ENCODE measurements at regions not wholly inside any gene's neighbourhood (a gene's known extent, or its start where the extent isn't known, plus 50 kb on each side); places are given as distances from the start of the nearest gene placed in this dataset.

GRCh38 chr3:189096092-189096491 lies 75.7 kb upstream of the TPRG1 start:
- Mint-ChIP-seq H3K36me3 (no peaks in the 10 kb centered on the region), H3K27me3 (ENCODE audit: low read depth) (no peaks in the 10 kb centered on the region), H3K9me3 (peaks cover 3% of the 10 kb centered on the region; the same call in 1 of the 2 replicates), H3K4me1 (no peaks in the 10 kb centered on the region), H3K4me3 (no peak overlapping the region), H3K27ac (no peak overlapping the region)
- CTCF ChIA-PET: no interaction called here
- TF ChIP-seq ZNF219 (CRISPR knock-in tag; IDR thresholded peaks at IDR 0.05; ENCODE audit: borderline replicate concordance): no peak
- POLR2A ChIA-PET: no interaction called here
- DNase-seq (ENCODE audit: low spot score) (no peak), ATAC-seq (no peak)

- H3K27ac Mint-ChIP-seq: no peak overlapping the region
- TF ChIP-seq SP1 (CRISPR knock-in tag; conservative IDR thresholded peaks at IDR 0.05) (no peak), TEAD4 (CRISPR knock-in tag; IDR thresholded peaks at IDR 0.05) (no peak), ZNF671 (CRISPR knock-in tag; IDR thresholded peaks at IDR 0.05) (no peak), ZNF317 (CRISPR knock-in tag; IDR thresholded peaks at IDR 0.05; ENCODE audit: borderline replicate concordance, low read depth) (no peak), JAZF1 (CRISPR knock-in tag; IDR thresholded peaks at IDR 0.05) (no peak), FOXJ3 (CRISPR knock-in tag; IDR thresholded peaks at IDR 0.05; ENCODE audit: borderline replicate concordance) (no peak), USF1 (CRISPR knock-in tag; IDR thresholded peaks at IDR 0.05) (no peak), ATF1 (CRISPR knock-in tag; IDR thresholded peaks at IDR 0.05) (no peak), ESRRA (CRISPR knock-in tag; IDR thresholded peaks at IDR 0.05; ENCODE audit: borderline replicate concordance) (no peak), NR2C2 (CRISPR knock-in tag; IDR thresholded peaks at IDR 0.05) (no peak), ZNF138 (CRISPR knock-in tag; conservative IDR thresholded peaks at IDR 0.05) (no peak), CREB1 (CRISPR knock-in tag; IDR thresholded peaks at IDR 0.05) (no peak), ZNF416 (CRISPR knock-in tag; IDR thresholded peaks at IDR 0.05) (no peak), ZNF219 (CRISPR knock-in tag; IDR thresholded peaks at IDR 0.05; ENCODE audit: borderline replicate concordance) (no peak), OVOL2 (CRISPR knock-in tag; IDR thresholded peaks at IDR 0.05; ENCODE audit: borderline replicate concordance) (no peak), ETV6 (CRISPR knock-in tag; IDR thresholded peaks at IDR 0.05) (no peak)
- TF ChIP-seq, protein P1, sequence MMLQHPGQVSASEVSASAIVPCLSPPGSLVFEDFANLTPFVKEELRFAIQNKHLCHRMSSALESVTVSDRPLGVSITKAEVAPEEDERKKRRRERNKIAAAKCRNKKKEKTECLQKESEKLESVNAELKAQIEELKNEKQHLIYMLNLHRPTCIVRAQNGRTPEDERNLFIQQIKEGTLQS (CRISPR knock-in tag; conservative IDR thresholded peaks at IDR 0.05): no peak
- TF ChIP-seq, protein P2, sequence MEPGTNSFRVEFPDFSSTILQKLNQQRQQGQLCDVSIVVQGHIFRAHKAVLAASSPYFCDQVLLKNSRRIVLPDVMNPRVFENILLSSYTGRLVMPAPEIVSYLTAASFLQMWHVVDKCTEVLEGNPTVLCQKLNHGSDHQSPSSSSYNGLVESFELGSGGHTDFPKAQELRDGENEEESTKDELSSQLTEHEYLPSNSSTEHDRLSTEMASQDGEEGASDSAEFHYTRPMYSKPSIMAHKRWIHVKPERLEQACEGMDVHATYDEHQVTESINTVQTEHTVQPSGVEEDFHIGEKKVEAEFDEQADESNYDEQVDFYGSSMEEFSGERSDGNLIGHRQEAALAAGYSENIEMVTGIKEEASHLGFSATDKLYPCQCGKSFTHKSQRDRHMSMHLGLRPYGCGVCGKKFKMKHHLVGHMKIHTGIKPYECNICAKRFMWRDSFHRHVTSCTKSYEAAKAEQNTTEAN (CRISPR knock-in tag; IDR thresholded peaks at IDR 0.05): no peak
- TF ChIP-seq, protein P3, sequence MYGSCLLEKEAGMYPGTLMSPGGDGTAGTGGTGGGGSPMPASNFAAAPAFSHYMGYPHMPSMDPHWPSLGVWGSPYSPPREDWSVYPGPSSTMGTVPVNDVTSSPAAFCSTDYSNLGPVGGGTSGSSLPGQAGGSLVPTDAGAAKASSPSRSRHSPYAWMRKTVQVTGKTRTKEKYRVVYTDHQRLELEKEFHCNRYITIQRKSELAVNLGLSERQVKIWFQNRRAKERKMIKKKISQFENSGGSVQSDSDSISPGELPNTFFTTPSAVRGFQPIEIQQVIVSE (CRISPR knock-in tag; IDR thresholded peaks at IDR 0.05; ENCODE audit: borderline replicate concordance): no peak
- TF ChIP-seq, protein P4, sequence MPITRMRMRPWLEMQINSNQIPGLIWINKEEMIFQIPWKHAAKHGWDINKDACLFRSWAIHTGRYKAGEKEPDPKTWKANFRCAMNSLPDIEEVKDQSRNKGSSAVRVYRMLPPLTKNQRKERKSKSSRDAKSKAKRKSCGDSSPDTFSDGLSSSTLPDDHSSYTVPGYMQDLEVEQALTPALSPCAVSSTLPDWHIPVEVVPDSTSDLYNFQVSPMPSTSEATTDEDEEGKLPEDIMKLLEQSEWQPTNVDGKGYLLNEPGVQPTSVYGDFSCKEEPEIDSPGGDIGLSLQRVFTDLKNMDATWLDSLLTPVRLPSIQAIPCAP (CRISPR knock-in tag; IDR thresholded peaks at IDR 0.05): no peak
- H3K36me3 Mint-ChIP-seq: no peaks in the 10 kb centered on the region
- POLR2A ChIA-PET: no interaction called here
- H3K4me1 Mint-ChIP-seq: no peaks in the 10 kb centered on the region
- no peaks in the 10 kb centered on the region for H3K27me3 Mint-ChIP-seq (ENCODE audit: low read depth)
- no peak overlapping the region for H3K4me3 Mint-ChIP-seq
- CTCF ChIA-PET: interaction anchor here (0.6 to 1.2 kb wide), 2 partner anchors 49 to 107 kb away, joined by 3 to 7 read pairs; no protein-coding TSS in a partner anchor
- ATAC-seq: no peak
- peaks cover 7% of the 10 kb centered on the region; the same call in 1 of the 2 replicates for H3K9me3 Mint-ChIP-seq
- no peak for DNase-seq (ENCODE audit: low spot score)
Measured at GRCh38 chr3:189099031-189099471, 72.7 kb upstream of the TPRG1 start.

Measured in WTC11 (cell line).